Fibroblast of lung (primary cell): ENCODE measurements at regions not wholly inside any gene's neighbourhood (a gene's known extent, or its start where the extent isn't known, plus 50 kb on each side); places are given as distances from the start of the nearest gene placed in this dataset.

Experiments used
- EZH2 ChIP-seq: IDR thresholded peaks from 2 replicates; pipeline ENCODE4 v1.5.1; 2012; ENCODE audit warnings: low read length, control low read depth, mild to moderate bottlenecking; ENCODE audit errors: missing control alignments
- TF ChIP-seq, protein P1 (sequence below), 2 donors: IDR thresholded peaks in 1 of 2; conservative IDR thresholded peaks in 1 of 2; 1 replicate in 1 of 2; 2 replicates in 1 of 2; pipeline ENCODE4 v1.5.1; 2011 to 2012; ENCODE audit warnings: low read length in 2 of 2, control low read depth in 1 of 2, inconsistent platforms in 1 of 2, low read depth in 1 of 2, mild to moderate bottlenecking in 1 of 2

DNA sequence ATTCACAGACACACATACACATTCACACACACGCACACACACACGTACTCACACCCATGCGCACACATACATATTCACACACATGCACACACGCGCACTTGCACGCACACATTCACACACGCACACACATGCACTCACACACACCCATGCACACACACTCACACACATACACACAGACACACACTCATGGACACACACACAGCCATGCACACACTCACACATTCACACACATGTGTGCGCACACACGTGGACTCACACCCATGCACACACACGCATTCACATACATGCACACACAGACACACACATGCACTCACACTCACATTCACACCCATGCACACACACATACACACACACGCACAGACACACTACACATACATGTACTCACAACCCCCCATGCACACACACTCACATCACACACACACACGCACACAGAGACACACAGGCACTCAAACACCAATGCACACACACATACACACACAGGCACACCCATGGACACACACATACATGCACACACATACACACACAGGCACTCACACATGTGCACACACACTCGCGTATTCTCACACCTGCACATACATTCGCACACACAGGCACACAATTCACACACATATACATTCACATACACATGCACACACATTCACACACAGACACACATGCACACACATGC, 589.1 kb downstream of the PTPRU start:
- TF ChIP-seq EZH2: no peak
- TF ChIP-seq, protein P1, sequence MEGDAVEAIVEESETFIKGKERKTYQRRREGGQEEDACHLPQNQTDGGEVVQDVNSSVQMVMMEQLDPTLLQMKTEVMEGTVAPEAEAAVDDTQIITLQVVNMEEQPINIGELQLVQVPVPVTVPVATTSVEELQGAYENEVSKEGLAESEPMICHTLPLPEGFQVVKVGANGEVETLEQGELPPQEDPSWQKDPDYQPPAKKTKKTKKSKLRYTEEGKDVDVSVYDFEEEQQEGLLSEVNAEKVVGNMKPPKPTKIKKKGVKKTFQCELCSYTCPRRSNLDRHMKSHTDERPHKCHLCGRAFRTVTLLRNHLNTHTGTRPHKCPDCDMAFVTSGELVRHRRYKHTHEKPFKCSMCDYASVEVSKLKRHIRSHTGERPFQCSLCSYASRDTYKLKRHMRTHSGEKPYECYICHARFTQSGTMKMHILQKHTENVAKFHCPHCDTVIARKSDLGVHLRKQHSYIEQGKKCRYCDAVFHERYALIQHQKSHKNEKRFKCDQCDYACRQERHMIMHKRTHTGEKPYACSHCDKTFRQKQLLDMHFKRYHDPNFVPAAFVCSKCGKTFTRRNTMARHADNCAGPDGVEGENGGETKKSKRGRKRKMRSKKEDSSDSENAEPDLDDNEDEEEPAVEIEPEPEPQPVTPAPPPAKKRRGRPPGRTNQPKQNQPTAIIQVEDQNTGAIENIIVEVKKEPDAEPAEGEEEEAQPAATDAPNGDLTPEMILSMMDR (conservative IDR thresholded peaks at IDR 0.05 in 1 of 2, IDR thresholded peaks at IDR 0.05 in 1 of 2; ENCODE audit: low read depth in 1 of 2, low read length in 2 of 2): no peak
